ENCODE measurements at regions not wholly inside any gene's neighbourhood (a gene's known extent, or its start where the extent isn't known, plus 50 kb on each side); places are given as distances from the start of the nearest gene placed in this dataset.

DNA sequence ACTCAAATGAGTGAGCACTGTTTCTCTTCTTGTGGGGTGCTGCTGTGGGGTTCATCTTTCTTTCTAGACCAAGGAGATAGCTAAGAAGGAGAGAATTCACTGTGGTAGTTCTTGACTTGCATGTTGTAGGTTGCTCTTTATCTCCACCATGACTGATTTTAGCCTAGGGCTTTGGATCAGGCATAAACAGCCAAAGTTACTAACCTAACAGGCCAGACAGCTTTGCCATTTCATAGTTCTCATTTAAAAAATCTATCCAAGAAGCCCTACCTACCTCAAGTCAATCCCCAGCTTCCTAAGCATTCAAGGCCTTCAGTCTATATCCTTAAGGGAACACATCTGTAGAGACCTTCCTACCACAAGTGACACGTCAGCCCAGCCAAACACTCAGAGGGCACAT lies 107.9 kb upstream of the CARMIL1 start:
- no peak overlapping the region for H3K56ac ChIP-seq (ENCODE audit: insufficient read length, low read depth, low read length)
- H2AK5ac ChIP-seq (ENCODE audit: insufficient read length, low read length): no peak overlapping the region
- H3K23ac ChIP-seq (ENCODE audit: insufficient read length, low read depth, low read length): no peak overlapping the region
- no peaks in the 10 kb centered on the region for H3K27me3 ChIP-seq (ENCODE audit: insufficient read depth, low read length)
- no peak overlapping the region for H3K4me3 Mint-ChIP-seq
- DNase-seq: no peak
- no peak overlapping the region for H4K91ac ChIP-seq (ENCODE audit: insufficient read length, low read depth, low read length)
- no peak overlapping the region for H4K8ac ChIP-seq (replicated peaks; ENCODE audit: insufficient read length, low read depth, low read length)
- H3K79me1 ChIP-seq (ENCODE audit: insufficient read depth, low read depth, low read length, poor library complexity, severe bottlenecking): no peaks in the 10 kb centered on the region
- no peaks in the 10 kb centered on the region for H3K9me3 Mint-ChIP-seq
- no peak overlapping the region for H3K18ac ChIP-seq (ENCODE audit: insufficient read length, low read depth, low read length)
- no peak overlapping the region for H2BK5ac ChIP-seq (ENCODE audit: insufficient read length, low read length)
- H3K4ac ChIP-seq (ENCODE audit: low read depth, low read length): no peak overlapping the region
- H3K4me2 ChIP-seq (ENCODE audit: insufficient read depth, insufficient read length, low read length): no peak overlapping the region
- no peak overlapping the region for H2BK120ac ChIP-seq (ENCODE audit: low read depth, low read length, poor library complexity, severe bottlenecking)
- H2BK15ac ChIP-seq (ENCODE audit: low read depth, low read length): no peak overlapping the region
- H2BK12ac ChIP-seq (ENCODE audit: insufficient read length, low read depth, low read length): no peak overlapping the region
- no peak overlapping the region for H4K5ac ChIP-seq (ENCODE audit: insufficient read length, low read depth, low read length)
- H3K4me1 ChIP-seq (ENCODE audit: insufficient read depth, low read length): no peaks in the 10 kb centered on the region
- H3K9ac ChIP-seq (ENCODE audit: extremely low read depth, insufficient read length, low read length): no peak overlapping the region
- no peaks in the 10 kb centered on the region; a peak in 1 of 7 replicates for H3K36me3 Mint-ChIP-seq (ENCODE audit: insufficient read depth in 1 of 3, low read depth in 3 of 3)
- no peak overlapping the region for H3T11ph ChIP-seq (ENCODE audit: low read length)
- H3K23me2 ChIP-seq (ENCODE audit: insufficient read length, low read depth, low read length, poor library complexity, severe bottlenecking): no peaks in the 10 kb centered on the region
- H2BK20ac ChIP-seq (ENCODE audit: low read depth, low read length, poor library complexity, severe bottlenecking): no peak overlapping the region
- no peak overlapping the region for H3K27ac ChIP-seq (ENCODE audit: insufficient read length, low read depth, low read length)
- no peaks in the 10 kb centered on the region for H3K9me3 ChIP-seq (ENCODE audit: control insufficient read depth, low read depth, low read length)
- H3K27ac Mint-ChIP-seq: no peak overlapping the region
- H3K27me3 Mint-ChIP-seq (ENCODE audit: low read depth): no peaks in the 10 kb centered on the region
- no peaks in the 10 kb centered on the region for H3K4me1 Mint-ChIP-seq
- no peaks in the 10 kb centered on the region for H3K79me2 ChIP-seq (ENCODE audit: insufficient read depth, low read length)
- WGBS (ENCODE audit: extremely low coverage, insufficient read length, low lambda C conversion rate): no CpG with 5 or more reads among the region's 1 CpG
- TF ChIP-seq, protein P1, sequence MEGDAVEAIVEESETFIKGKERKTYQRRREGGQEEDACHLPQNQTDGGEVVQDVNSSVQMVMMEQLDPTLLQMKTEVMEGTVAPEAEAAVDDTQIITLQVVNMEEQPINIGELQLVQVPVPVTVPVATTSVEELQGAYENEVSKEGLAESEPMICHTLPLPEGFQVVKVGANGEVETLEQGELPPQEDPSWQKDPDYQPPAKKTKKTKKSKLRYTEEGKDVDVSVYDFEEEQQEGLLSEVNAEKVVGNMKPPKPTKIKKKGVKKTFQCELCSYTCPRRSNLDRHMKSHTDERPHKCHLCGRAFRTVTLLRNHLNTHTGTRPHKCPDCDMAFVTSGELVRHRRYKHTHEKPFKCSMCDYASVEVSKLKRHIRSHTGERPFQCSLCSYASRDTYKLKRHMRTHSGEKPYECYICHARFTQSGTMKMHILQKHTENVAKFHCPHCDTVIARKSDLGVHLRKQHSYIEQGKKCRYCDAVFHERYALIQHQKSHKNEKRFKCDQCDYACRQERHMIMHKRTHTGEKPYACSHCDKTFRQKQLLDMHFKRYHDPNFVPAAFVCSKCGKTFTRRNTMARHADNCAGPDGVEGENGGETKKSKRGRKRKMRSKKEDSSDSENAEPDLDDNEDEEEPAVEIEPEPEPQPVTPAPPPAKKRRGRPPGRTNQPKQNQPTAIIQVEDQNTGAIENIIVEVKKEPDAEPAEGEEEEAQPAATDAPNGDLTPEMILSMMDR (conservative IDR thresholded peaks at IDR 0.05): no peak
- H3K14ac ChIP-seq (ENCODE audit: insufficient read depth, low read length): no peak overlapping the region
- H2AFZ ChIP-seq (ENCODE audit: low read length): no peak overlapping the region
- no peaks in the 10 kb centered on the region for H4K20me1 ChIP-seq (ENCODE audit: control insufficient read depth, insufficient read depth, insufficient read length)

Data from H9 (cell line).